Kidney (tissue), 13 donors: ENCODE measurements at regions not wholly inside any gene's neighbourhood (a gene's known extent, or its start where the extent isn't known, plus 50 kb on each side); places are given as distances from the start of the nearest gene placed in this dataset.
A peak's percentile ranks its signal among the peaks of the same experiment; 100 is the strongest.

Source experiments
- DNase-seq, 5 donors: peaks; one replicate each; pipeline ENCODE4 v3.0.0-alpha.2; 2013 to 2020
- FAIRE-seq: peaks from 2 replicates; lab custom pipeline; 2012; peaks lifted over from hg19 to GRCh38; lab: Jason Lieb, UNC
- H3K27ac ChIP-seq, 2 donors: one replicate each; pipeline ENCODE4 v1.7.0; 2013; ENCODE audit warnings: low read depth in 2 of 2, low read length in 2 of 2, inconsistent platforms in 1 of 2
- H3K27me3 ChIP-seq: one replicate; pipeline ENCODE4 v1.7.1; 2013; ENCODE audit warnings: low read length, inconsistent platforms; ENCODE audit not compliant: control insufficient read depth, insufficient read depth
- H3K36me3 ChIP-seq, 3 donors: one replicate each; pipeline versions ENCODE4 v1.7.0 to v1.7.1; 2013; ENCODE audit warnings: low read length in 3 of 3, control low read depth in 1 of 3, inconsistent platforms in 1 of 3; ENCODE audit not compliant: insufficient read depth in 3 of 3, control insufficient read depth in 2 of 3
- H3K4me1 ChIP-seq, 3 donors: one replicate each; pipeline versions ENCODE4 v1.7.0 to v1.7.1; 2013; ENCODE audit warnings: low read length in 3 of 3, inconsistent platforms in 1 of 3, low read depth in 1 of 3; ENCODE audit not compliant: control insufficient read depth in 2 of 3, insufficient read depth in 2 of 3
- H3K4me3 ChIP-seq, 3 donors: one replicate each; pipeline versions ENCODE4 v1.7.0 to v1.8.1; 2013; ENCODE audit warnings: low read length in 3 of 3, control low read depth in 1 of 3, inconsistent platforms in 1 of 3
- H3K9ac ChIP-seq, 3 donors: one replicate each; pipeline versions ENCODE4 v1.7.0 to v1.7.1; 2013; ENCODE audit warnings: low read length in 3 of 3, control low read depth in 1 of 3, inconsistent platforms in 1 of 3
- H3K9me3 ChIP-seq, 3 donors: one replicate each; pipeline versions ENCODE4 v1.7.0 to v1.7.1; 2013; ENCODE audit warnings: low read length in 3 of 3, control low read depth in 1 of 3, inconsistent platforms in 1 of 3; ENCODE audit not compliant: control insufficient read depth in 2 of 3, insufficient read depth in 1 of 3
- intact Hi-C: fragments of 100-400 bp; cut with DNase I; formaldehyde crosslinking; loops from one replicate; pipeline ENCODE4 v1.11.1; 2022
- TF ChIP-seq, protein P1 (sequence below): IDR thresholded peaks from 3 replicates; pipeline ENCODE4 v1.5.1; 2012; ENCODE audit warnings: mild to moderate bottlenecking, moderate library complexity, borderline replicate concordance; ENCODE audit not compliant: insufficient read depth; ENCODE audit errors: extremely low read depth
- donor health status: control.
- donor health status: control.
- donor health status: control.
- donor health status: control.
- donor health status: control.
- donor health status: DM: yes; HTN: yes; CAD: no.
- donor health status: Normal renal cell carcinoma (clear cell type).

DNA sequence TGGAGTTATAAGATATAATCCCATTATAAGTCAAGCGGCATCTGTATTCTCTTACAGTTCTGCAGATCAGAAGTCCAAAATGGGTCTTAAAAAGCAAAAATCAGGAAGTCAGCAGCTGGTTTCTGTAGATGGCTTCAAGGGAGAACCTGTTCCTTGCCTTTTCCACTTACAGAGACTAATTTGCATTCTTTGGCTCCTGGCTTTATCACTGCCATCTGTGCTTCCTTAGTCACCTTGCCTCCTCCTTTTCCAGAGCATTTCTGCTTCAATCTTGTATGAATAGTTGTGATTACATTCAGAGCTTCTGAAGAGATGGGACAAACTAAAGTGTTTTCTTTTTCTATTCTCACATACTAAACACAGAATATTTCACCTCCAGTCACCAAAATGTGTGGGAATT lies 647.3 kb upstream of the GRAMD2B start:
- Histone ChIP-seq H3K27ac (no peak overlapping the region), H3K36me3 (no peaks in the 10 kb centered on the region), H3K9ac (no peak overlapping the region), H3K27me3 (no peaks in the 10 kb centered on the region), H3K4me3 (no peak overlapping the region), H3K9me3 (no peaks in the 10 kb centered on the region), H3K4me1 (no peaks in the 10 kb centered on the region)
- intact Hi-C loops: no loop called here
- DNase-seq (no peak), FAIRE-seq (no peak)
- TF ChIP-seq, protein P1, sequence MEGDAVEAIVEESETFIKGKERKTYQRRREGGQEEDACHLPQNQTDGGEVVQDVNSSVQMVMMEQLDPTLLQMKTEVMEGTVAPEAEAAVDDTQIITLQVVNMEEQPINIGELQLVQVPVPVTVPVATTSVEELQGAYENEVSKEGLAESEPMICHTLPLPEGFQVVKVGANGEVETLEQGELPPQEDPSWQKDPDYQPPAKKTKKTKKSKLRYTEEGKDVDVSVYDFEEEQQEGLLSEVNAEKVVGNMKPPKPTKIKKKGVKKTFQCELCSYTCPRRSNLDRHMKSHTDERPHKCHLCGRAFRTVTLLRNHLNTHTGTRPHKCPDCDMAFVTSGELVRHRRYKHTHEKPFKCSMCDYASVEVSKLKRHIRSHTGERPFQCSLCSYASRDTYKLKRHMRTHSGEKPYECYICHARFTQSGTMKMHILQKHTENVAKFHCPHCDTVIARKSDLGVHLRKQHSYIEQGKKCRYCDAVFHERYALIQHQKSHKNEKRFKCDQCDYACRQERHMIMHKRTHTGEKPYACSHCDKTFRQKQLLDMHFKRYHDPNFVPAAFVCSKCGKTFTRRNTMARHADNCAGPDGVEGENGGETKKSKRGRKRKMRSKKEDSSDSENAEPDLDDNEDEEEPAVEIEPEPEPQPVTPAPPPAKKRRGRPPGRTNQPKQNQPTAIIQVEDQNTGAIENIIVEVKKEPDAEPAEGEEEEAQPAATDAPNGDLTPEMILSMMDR: no peak

DNA sequence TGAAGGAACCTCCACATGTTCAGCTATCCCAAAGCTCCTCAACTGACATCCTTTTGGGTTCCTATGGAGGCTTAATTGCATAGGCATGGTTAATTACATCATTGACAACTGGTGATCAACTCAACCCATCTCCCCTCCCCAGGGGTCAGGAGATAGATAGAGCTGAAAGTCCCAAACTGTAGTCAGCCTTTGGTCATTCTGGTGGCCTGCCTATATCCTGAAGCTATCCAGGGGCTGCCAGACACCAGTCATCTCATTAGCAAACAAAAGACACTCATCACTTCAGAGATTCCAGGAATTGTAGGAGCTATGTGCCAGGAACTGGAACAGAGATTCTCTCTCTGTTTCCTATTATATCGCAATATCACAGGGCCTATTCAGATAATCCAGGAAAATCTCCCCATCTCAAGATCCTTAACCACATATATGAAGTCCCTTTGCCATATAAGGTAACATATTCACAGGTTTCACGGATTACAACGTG lies 646.5 kb upstream of the GRAMD2B start:
- intact Hi-C loops: no loop called here
- H3K4me1 ChIP-seq: no peaks in the 10 kb centered on the region
- H3K27me3 ChIP-seq: no peaks in the 10 kb centered on the region
- H3K36me3 ChIP-seq: no peaks in the 10 kb centered on the region
- H3K9ac ChIP-seq: no peak overlapping the region
- H3K9me3 ChIP-seq: no peaks in the 10 kb centered on the region
- FAIRE-seq: no peak
- no peak overlapping the region for H3K27ac ChIP-seq
- TF ChIP-seq, protein P1: no peak
- DNase-seq: no peak
- H3K4me3 ChIP-seq: no peak overlapping the region

DNA sequence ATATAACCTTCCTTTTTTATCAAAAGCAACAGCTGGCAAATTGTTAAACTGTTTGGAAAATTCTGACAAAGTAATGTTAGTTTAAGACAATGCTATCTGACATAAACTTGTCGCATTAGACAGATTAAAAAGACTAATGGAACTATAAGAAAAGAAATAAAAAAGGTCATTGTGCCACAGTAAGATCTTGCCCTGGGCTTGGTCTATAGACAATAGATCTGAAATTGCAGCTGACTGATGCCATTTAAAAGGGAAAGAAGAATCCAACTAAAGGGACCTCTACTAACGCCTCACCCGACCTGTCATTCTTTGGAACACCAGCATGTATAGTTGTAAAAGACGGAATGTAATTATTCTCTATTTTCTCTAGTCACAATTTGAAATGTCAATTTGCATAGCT lies 644.4 kb upstream of the GRAMD2B start:
- FAIRE-seq: no peak

More for the DNA sequence above, 644.4 kb upstream of the GRAMD2B start:
- Histone ChIP-seq H3K9me3 (no peaks in the 10 kb centered on the region), H3K36me3 (no peaks in the 10 kb centered on the region), H3K4me1 (no peaks in the 10 kb centered on the region), H3K9ac (no peak overlapping the region), H3K4me3 (no peak overlapping the region), H3K27ac (no peak overlapping the region), H3K27me3 (no peaks in the 10 kb centered on the region)
- intact Hi-C loops: no loop called here
- peak in 2 of 5 donors; percentile 2 for DNase-seq
- TF ChIP-seq, protein P1: no peak
